Renal pelvis (tissue), 1 donor: ENCODE measurements at regions not wholly inside any gene's neighbourhood (a gene's known extent, or its start where the extent isn't known, plus 50 kb on each side); places are given as distances from the start of the nearest gene placed in this dataset.

ENCODE experiments used
- DNase-seq: peaks from one replicate; pipeline ENCODE4 v3.0.0-alpha.2; 2013

DNA sequence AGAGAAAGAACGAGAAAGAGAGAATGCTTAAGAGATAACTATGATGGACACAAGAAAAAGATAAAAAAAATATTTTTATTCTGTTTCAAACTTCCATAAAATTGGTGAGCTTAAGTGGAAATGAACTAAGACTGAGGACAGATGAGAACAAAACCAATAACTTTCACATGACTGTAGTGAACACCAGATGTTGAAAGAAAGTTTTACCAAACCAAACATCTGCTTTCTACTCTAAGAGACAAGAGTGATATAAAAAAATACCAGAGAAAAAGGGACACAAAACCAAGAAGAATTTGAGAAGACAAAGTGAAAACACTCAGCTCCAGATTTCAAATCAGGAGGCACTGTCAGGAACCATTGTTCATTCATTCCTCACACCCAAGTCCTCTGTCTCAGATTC lies 147.9 kb downstream of the IMPG2 start:
- DNase-seq, result no peak

DNA sequence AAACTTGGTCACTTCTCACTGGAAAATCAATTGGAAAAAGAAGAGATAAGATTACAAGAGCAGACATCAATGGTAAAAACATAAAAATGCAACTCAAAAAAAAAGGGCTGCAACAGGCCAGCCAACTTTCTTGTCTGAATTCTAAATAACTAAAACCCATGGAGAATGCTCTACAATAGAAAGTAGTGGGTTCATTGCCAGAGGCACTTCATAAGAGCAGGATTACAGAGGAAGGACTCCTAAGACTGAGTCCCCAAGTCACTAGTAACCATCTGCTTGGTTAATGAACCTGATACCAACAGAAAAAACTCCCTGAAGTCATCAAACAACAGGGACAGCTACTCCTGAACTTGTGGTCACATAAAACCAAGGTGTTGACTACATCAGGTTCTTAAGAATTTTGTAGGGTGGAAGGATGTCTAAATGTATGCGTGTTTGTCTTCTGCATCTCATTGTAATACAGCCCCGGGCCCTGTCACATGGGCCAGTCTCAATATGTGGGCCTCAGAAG lies 148.6 kb downstream of the IMPG2 start:
- DNase-seq, result no peak

DNA sequence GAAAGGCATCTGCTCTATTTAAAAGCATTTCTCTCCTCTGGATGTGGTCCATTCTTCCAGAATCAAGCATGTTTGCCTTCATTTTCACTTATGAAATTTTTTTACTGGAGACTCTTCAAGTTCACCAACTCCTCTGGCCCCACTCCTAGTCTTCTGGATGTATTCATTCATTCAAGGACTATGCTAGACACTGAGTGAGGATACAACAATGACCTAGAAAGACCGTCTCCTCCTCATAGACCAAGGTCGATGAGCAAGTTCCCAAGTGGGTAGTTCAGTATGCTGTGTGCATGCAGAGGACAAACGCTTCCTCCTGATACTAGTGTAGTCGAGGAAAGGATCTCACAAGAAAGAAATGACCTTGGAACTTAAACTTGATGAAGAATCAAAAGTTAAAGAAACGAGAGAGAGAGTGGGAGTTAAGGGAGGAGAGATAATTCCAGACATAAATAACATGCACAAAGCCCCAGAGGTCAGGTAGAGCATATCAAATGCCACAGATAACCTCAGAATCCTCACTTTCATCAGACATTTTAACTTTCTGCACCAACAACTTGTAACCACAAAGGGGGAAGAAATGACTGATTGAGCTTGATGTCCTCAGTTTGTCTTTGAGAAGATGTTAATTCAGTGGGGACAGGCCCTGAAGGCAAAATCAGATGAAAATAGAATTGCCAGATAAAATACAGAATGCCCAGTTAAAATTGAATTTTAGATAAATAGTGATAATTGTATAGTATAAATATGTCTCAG lies 149.4 kb downstream of the IMPG2 start:
- DNase-seq, result no peak

DNA sequence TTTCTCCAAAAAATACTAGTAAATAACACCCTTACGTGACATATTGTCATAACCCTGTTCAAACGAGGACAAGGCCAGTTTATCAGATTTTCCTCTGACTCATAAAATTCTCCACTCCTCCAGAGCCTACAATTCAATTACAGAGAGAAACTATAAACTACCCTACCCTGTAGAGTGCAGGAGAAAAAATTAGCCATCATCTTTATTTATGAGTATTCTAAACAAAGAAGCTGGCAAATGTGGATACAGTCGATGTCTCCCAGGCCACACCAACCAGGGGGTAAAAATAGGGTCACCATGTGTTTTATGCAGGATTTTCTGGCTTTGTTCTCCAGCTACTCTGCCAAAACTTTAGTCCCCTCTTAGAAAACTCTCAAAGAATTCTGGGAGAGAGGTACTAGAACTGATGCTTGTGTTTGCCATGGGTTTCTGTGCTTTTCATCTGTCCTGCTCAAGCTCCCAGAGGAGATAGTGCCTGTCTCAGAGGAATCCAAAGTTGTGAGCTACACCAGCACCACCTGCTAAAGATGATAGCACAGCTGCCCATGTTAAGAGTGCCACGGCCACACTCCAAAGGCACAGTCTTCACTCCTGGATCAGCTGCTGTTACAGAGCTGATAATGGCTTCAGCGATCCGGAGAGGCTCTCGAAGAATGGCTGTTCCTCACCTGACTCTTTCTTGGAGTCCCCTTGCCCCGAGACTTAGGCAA lies 150.2 kb downstream of the IMPG2 start:
- DNase-seq, result no peak

DNA sequence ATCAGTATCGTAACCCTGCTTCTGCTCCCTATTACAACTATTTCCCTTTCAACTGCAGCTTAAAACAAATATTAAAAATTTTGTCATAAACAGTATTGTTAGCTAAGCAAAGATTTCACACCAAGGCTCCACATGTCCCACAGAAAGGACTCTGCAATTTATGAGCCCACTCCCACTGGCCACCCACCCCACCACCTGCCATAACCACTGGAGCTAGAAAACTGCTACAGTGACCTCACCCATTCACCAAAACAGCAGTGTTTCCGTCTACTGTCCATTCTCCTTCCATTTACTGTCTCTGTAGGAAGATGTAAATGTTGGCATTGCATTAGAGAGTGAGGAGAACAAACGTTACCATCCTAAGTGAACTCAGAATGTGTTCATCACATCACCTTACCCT lies 150.9 kb downstream of the IMPG2 start:
- no peak for DNase-seq

DNA sequence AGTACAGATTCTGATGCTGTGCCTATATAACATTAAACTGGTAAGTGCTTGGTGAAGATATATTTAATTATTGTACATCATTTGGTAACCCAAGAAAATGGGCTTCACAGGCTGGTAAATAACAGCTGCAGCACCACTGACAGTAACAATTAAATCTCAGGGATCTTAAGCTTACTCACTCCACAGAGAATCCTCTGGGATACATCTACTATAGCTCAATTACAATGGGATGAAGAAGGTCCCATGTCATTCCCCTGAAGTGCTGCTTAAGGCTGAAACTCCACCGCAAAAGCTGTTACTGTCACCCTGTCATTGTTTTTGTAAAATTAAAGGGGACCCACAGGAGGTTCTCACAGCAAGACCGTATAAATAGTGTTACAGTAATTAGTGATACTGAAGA lies 153.0 kb downstream of the IMPG2 start:
- DNase-seq, result no peak

DNA sequence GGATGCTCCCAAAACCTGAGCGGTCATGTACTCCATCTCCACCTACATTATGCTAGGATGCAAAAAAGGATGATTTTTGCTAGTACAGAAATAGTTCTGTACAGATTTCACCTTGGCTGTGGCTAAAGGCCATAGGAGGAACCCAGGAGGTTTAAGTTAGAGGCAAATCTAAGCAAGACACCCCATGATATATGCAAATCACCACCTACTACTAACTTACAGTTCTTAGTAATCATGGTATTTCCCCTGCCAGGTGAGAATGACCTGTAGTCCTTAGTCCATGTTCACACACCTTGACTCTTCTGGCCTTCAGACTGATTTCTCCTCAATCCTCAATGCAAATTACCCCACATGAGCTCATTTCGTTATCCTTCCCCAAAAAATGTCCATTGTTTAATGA lies 154.2 kb downstream of the IMPG2 start:
- no peak for DNase-seq

DNA sequence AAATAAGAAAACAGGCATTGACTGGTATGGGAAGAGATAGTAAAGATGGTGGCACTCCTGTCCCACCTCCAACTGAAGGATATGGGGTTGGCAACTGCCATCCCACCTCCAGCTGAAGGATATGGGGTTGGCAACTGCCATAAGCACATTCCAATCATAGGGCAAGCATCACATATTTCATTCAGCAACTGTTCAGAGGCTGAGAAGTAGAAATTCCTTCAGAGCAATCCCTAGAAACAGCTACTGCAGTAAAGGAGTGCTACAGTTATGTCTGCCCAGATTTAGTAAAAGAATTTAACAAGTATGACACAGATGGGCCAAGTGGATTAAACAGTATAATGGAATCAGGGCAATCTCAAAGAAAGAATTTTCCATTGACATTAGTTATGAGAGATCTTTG lies 156.8 kb downstream of the IMPG2 start:
- DNase-seq, result no peak

DNA sequence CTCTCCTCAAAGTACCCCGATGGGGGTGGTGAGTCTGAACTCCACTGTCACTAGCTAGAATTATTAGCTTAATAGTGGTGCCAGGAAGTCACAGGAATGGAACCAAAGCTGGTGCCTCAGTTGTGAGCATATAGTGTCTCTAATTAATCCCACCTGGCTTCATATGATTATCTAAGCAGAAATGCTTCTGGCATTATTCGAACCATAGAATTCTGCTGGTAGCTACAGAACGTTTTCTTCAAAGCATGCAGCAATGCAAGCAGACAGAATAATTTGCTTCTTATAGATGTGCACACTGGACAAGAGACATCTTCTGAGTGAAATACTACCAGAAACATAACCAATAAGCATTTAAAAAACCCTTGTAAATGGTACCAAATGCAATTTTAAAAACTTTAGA lies 160.9 kb downstream of the IMPG2 start:
- no peak for DNase-seq

DNA sequence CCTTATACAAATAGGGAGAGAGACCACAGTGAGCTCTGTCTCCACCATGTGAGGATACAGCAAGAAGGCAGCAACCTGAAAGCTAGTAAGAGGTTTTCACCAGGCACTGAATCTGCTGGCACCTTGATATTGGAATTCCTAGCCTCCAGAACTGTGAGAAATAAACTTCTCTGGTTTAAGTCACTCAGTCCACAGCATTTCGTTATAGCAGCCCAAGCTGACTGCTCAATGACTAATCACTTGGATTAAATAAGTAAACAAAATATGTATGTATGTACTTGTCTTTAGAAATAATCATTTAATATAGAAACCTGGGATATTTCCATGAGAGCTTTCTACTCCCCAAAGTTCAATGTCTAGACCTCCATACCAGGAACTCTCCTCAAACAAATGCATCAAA lies 162.0 kb downstream of the IMPG2 start:
- no peak for DNase-seq

DNA sequence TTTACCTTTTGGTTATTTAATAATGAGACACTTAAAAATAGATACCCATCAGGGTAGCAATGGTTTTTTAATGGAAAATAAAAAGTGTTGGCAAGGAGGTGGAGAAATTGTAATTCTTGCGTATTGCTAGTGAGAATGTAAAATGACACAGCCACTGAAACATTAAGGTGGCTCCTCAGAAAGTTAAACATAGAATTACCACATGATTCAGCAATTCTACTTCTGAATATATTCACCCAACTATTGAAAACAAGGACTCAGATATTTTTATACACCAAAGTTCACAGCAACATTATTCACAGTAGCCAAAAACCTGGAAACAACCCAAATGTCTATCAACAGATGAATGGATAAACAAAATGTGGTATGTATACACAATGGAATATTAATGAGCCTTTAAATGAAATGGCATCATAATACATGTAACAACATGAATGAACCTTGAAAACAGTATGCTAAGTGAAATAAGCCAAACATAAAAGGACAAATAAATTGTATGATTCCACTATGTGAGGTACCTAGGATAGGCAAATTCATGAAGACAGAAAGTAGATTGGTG lies 163.5 kb downstream of the IMPG2 start:
- no peak for DNase-seq

DNA sequence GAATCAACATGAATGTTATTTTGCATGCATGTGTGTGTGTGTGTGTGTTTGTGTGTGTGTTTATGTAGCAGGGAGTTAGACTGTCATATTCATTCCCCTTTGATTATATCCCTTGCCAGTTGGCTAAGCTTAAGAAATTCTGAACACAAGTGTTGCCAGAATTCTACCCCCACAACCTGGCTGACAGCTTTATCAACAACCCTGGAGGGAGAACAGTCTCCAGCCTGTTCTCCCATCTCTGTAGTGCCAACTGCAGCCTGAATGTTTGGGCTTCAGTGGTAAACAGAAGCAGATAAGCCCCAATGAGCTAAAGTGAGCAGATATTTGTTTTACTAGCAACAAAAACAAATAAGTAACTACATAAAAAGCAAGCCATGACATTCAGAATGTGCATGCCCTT lies 162.6 kb upstream of the ABI3BP start:
- no peak for DNase-seq

DNA sequence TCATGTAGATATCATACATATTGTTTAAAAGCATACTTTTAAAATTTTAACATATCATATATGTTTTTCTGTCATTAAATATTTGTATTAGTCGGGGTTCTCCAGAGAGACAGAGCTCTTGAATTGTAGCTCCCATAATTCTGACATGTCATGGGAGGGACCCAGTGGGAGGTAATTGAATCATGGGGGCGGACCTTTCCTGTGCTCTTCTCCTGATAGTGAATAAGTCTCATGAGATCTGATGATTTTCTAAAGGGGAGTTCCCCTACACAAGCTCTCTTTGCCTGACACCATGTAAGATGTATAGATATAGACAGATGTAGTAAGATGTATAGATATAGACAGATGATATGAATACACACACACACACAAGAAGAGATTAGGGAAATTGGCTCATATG lies 161.2 kb upstream of the ABI3BP start:
- DNase-seq, result no peak

DNA sequence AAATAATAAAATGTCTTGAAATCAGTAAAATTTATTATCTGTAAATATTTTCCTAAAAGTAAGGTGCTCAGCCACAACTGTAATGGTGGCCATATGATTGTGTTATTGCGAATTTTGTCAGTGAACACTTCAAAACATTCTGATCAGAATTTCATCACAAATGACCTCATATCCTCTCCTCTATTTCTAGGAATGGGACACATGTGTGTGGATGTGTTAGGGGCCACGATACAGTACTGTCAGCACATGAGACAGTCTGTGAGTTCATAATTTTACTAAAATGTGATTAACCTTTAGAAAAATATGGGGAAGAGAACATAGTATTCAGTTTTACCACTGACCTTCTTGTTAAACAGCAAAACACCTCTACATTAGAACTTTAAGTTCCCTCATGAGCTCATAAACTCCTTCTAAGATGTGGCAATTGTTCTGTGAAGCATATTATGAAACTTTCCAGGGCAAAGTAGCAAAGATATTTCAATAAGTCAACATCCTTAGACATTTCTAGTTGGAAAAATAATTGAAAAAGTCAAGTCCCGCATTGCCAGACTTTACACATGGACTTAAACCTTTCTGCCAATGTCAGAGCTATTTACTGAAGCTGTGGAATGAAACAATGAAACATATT lies 158.2 kb upstream of the ABI3BP start:
- no peak for DNase-seq

DNA sequence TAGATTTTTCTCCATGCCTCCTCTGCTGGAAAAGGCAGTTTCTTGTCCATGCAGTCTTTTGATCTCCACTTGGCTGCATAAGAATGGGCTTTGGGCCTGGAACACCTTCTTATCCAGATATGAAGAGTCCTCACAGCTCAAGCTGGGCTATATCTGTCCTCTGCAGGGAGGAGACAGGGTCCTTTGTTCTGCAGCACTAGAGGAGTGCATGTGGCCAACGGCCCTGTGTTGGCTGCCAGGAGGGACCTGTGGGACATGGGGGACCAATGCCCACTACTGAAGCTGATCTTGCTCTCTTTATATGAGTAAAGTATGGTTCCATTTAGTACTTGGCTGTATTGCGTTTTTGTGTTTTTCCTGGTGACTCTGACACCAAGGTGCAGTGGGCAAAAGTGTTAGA lies 157.3 kb upstream of the ABI3BP start:
- DNase-seq, result no peak

DNA sequence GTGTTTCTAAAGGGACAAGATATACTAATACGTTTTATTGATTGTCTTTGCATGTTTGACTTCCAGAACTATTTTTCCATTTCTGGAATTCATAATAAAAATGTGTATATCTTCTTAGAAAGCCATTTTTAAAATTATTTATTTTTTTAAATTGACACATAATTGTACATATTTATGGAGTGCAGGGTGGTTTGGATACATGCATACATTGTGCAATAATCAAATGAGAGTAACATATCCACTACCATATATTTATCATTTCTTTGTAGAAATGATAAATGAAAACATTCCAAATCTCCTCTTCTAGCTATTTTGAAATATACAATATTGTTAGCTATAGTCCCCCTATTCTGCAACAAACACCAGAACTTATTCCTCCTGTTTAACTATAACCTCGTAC lies 156.5 kb upstream of the ABI3BP start:
- no peak for DNase-seq

DNA sequence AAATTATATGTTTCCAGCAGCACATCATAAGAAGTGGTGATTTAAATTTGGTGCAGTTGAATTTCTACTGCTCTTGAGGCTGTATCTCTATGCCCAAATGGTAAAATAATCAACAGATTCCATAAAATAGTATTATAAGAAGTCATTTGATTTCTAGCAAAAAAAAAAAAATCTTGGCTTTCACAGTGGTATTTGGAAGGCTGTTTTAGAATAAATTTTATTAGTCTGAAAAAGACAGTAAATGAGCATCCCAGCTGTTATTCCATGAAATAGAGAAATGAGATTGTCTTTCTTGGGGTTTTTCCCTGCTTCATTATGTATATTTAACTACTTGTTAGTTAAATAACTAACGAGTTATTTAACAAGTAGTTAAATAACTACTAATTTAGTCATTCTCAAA lies 156.0 kb upstream of the ABI3BP start:
- DNase-seq, result no peak

DNA sequence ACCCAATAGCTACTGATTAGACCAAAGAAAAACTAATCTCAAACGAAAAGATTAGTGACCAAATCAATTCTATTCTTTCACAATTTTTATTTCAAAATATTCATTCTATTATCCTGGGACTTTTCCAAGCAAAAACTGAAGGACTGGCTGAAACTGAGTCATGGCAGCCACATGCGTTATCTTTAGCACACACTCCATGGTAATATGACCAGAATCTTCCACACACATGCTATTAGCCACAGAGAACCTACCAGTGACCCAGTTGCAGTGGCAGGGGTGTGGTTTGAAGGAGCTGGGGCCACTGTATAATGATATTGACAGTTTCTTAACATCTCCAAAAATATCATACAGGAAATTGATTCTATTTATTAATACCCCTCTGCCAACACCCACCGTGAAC lies 154.8 kb upstream of the ABI3BP start:
- no peak for DNase-seq

DNA sequence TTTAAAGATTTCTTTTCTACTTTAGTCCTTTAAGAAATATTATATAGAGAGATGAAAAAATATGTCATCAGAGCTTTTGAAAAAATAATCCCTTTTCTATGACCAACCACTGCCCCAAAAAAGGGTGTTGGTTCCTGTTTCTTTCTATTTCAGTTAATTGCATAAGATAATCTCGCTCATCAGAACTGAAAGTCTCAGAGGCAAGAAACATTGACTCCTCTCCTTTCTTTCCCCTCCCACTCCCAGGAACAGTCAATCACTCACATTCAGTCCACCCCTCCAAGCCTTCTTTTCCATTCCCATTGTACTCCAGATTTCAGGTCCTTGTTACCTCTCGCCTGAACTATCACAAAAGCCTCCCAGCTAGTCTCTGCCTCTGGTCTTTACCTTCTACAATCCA lies 153.7 kb upstream of the ABI3BP start:
- DNase-seq, result no peak

DNA sequence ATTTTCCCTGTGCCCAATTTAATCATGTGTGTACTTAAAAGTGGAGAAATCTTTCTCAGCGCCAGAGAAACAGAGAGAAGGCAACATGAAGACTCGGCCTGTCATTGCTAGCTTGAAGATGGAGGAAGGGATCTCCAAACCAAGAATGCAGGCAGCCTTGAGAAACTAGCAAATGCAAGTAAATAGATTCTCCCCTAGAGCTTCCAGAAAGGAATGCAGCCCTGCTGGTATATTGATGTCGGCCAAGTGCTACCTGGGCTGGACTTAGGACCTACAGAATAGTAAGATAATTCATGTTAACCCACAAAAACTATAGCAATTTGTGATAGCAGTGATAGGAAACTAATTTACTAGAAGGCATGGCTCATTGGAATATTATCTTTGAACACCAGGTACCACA lies 150.9 kb upstream of the ABI3BP start:
- no peak for DNase-seq

DNA sequence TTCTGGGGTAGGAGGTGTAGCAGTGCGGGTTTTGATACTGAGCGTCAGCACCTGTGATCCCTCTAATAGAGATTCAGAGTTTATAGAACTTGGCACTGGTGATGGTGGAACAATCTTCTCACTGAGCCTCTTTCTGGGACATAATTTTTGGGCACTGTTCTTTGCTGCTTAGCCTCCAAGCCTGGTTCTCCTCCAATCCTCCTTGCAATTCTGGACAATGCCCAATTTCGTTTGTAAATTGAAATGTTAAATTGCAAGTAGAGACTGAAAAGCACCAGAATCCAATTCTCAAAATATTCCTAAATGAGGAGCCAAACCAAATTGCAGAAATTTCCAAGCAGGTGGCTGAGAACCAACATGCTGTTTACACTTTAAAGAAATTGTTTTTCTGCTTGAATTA lies 149.8 kb upstream of the ABI3BP start:
- no peak for DNase-seq

DNA sequence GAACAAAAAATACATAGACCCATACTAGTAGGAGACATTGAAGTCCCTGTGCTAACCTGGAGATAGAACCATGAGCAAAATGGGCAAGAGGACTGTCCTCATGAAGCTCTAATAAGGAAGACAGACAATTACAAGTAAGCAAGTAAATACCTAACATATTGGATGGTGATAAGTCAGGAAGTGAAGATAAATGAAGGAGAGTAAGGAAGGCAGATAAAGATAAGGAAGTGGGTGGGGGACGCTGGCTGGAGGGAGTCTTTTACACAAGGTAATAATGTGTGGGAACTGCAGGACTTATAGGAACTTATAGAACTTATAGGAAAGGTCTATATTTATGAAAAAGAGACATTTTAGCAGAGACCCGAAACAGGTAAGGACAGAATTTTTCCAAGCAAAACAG lies 148.9 kb upstream of the ABI3BP start:
- no peak for DNase-seq

DNA sequence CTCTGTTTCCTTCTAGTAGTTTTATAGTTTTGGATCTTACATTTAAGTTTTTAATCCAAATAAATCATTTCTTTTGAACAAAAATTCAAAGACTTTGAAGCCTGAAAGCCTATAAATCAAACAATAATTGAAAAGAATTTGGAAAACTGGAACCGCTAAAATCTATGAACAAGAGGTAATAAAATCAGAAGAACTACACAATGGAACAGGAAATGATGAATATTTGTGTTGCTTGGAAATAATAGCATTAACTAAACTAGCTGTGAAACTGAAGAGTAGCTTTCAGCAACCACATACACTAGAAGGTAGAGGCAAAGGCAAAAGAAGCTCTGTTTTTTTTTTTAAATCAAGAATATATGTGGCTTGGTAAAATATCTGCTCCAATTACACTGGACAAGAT lies 147.9 kb upstream of the ABI3BP start:
- no peak for DNase-seq
